ENCODE measurements at regions not wholly inside any gene's neighbourhood (a gene's known extent, or its start where the extent isn't known, plus 50 kb on each side); places are given as distances from the start of the nearest gene placed in this dataset.

- no peak for DNase-seq (ENCODE audit: low spot score)
These were observed 1120.5 kb downstream of the BRD1 start for GRCh38 chr22:48706934-48707762.

- no peak for DNase-seq (ENCODE audit: low spot score)
These were observed 1121.6 kb downstream of the BRD1 start for GRCh38 chr22:48705917-48706605.

DNA sequence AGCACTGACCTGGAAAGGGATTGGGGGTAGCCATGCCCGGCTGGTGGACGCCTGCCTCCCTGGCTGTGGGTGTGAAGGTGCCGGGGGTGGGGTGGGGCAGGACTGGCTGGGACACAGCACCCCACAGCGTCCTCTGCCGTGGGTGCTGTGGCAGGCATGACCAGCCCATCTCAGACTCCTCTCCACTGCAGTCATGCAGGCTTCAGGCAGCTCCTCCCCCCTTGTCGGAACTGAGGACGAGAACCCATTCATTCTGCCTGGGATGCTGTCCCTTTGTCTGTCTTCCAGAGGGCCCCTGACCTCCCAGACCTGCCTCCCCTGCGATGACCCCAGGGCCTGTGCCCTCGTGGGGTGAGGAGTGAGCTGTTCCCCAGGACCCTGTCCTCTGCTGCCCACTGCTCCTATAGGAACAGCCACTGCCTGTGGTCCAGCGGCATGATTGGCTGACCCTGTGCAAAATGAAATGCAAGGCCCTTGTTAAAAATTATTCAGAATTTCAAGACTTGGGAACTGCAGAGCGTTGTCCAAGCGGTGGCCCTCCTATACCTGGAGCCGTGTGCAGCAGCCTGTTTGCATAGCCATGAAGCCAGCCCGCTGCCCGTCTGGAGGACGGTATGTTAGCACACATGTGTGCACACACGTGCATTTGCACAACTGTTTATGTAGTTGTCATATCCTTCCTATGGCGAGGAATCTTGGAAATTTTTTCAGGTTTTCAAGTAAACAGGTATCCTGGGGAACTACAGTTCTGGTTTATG, 1122.3 kb downstream of the BRD1 start:
- no peak for DNase-seq (ENCODE audit: low spot score)

GRCh38 chr22:48704335-48704734, 1123.3 kb downstream of the BRD1 start:
- DNase-seq (ENCODE audit: low spot score), result no peak

DNA sequence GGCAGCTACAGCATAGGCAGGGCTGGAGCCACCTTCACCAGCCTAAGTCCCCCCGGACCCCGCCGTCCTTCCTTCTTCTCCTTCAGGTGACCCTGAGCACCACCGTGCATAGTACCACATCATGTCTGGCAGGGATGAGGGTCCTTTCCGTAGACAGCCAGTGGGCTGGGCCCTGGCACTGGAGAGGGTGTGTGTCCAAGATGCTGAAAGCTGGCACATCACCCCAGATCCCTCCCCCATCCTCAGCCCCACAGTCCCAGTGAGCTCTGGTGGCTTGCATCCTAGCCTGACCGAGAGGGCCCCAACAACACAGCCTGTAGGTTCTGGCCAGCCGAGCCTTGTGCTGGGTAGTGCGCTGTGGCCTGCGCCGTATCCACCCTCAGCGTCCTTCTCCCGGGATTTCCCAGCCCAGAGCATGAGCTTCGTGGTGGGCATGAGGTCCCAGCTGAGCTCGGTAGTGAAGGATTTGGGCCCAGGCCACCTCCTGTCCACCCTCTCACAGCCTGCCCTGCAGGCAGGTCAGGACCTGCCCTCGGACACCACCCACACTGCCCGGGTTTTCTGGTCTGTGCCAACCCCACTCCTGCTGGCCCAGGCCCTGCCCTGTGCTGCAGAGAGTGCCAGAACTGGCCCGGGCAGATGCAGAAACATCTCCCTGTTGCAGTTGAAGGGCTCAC, 1124.3 kb downstream of the BRD1 start:
- no peak for DNase-seq (ENCODE audit: low spot score)

DNA sequence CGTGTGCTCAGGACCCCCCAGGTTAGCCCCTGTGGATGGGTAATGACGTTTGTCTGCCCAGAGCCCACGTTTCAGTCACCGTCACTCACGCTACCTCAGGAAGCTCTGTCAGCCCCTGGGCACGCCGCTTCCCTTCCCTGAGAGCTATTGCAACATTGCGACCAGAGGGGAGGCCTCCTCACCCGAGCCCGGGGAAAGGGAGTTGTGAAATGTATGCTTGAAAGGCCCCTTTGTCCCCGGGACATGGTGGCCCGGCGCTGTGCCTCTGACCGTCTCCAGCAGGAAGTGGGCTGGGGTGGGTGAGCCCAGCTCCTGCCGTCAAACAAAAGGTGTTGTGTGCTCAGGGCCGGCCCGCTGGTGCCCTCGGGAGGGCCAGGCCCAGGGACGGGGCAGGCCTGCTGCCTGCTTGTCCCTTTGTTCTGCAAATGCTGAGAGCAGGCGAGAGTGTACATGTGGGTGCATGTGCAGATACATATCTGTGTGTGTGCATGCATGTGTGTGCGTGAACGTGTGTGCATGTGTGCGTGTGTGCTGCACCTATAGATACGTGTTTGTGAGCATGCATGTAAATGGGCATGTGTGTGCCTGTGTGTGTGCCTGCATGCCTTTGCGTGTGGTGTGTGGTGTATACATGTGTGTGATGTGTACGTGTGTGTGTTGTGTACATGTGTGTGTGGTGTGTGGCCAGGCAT, 1125.0 kb downstream of the BRD1 start:
- DNase-seq (ENCODE audit: low spot score), result no peak

DNA sequence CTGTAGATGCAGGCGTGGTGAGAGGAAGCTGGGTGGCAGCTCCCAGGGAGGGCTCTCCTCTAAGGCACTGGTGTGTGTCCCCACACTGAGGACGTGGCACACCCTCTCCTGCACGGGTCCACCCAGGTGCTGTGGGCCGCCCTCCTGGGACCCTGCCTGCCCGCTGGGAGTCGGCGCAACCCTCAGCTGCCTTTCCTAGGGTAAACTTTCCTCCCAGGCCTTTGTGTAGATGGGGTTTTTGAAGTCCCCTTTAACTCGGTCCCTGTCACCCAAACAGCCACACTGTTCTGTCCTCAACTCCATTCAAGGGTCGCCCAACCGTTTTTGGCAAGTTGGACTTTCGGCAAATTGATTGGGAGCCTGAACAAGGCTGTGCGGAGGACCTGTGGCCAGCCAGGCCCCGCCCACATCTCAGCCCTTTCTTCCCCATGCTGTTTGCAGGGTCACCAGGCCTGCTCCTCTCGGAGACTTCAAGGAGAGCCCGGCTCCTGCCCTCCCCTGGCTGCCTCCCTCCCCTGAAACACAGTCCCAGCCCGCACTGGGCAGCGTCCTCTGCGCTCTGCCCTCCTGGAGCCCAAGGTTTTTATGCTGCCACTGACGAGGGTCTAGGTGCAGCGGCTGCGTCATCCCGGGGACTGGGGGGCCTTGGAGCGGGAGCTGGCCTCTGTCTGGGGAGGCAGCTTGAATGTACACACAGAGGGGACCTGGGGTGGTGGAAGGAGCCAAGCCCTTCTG, 1126.2 kb downstream of the BRD1 start:
- DNase-seq (ENCODE audit: low spot score), result no peak

DNA sequence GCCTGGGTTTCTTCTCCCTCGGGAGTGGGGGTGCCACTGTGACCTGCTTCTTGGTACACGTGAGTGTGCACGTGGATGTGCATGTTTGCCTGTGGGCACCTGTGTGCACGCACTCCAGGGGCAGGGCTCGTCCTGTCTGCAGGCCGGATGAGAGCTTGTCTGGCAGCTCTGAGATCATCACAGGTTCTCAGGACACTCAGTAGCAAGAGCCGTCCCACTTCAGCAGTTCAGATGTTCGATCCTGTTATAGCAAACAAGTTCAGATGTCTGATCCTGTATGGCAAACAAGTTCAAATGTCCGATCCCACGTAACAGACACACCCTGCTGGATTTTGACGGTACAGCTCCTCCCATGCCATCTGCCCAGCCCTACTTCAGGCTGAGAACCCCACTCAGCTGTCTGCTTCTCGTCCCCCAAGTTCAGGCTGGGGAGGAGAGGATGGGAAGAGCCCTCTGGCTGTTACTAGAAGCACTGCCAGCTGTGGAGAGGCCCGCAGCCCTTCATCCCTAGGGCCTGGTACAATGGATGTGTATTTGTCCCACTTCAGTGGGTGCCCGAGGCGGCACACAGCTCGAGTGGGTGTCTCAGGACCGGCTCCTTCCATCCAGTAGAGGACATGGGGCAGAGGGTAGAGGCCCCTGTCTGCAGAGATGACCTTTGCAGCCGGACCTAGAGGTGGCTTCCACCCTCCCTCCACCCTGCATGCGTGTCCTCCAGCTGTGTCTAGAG, 1126.9 kb downstream of the BRD1 start:
- DNase-seq (ENCODE audit: low spot score), result no peak

DNA sequence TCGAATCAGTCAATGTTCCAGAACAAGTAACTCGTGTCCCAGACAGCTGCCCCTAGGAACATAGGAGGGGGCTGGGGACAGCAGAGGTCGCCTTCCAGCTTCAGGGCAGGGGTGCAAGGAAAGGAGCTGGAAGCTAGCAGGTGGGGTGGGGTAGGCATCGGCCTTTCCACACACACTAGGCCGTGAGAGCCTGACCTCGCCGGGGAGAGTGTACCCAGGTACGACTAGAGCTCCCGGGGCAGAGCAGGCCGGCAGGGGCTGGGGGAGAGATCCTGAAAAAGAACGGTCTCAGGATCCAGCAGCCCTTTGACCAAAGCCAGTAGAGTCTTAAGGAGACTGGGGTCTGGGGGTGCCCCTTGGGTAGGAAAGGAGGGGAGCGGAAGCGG, 1127.5 kb downstream of the BRD1 start:
- DNase-seq (ENCODE audit: low spot score), result no peak

GRCh38 chr22:48699511-48699910, 1128.2 kb downstream of the BRD1 start:
- DNase-seq (ENCODE audit: low spot score), result no peak

DNA sequence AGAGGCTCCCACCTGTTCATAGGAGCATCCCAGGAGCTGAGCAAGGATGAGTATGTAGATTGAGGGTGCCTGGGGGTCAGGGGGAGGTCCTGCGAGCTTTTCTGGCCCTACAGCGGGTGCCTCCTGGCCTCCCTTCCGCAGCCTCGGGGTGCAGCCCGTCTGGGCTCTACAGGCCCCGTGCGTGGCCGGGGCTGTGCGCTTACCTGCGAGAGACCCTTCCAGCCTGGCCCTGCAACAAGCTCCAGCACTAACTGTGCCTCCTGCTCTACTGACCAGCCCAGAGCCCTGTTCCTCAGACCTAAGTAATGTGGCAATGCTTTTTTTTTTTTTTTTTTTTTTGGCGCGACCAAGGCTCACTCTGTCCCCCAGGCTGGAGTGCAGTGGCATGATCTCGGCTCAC, 1129.1 kb downstream of the BRD1 start:
- no peak for DNase-seq (ENCODE audit: low spot score)

DNA sequence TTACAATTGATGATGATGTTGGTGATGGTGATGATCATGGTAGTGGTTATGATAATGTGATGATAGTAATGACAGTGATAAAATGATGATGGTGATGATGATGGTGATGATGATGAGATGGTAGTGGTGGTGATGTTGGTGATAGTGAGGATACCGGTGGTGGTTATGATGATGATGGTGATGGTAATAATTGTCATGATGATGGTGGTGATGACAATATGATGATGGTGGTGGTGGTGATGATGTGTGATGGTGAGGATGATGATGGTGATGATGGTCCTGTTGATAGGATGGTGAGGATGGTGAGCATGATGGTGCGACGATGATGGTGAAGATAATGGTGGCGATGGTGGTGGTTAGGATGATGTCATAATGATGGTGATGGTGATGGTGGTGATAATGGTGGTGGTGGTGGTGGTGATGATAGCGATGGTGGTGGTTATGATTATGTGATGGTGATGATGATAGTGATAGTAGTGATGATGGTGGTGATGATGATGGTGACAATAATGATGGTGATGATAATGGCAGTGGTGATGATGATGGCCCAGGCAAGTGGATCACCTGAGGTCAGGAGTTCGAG, 1129.9 kb downstream of the BRD1 start:
- DNase-seq (ENCODE audit: low spot score), result no peak

DNA sequence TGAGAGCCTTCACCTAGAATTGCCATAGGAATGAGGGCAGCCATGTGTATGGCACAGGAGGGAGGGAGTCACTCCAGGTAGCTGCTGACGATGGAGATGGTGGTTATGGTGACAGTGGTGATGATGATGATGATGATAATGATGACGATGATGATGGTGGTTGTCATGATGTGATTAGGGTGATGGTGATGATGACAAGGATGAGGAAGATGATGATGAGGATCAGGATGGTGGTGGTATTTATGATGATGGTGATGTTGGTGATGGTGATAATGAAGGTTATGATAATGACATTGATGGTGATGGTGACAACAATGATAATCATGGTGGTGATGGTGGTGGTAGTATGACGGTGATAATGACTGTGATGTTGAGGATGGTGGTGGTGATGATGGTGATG, 1130.5 kb downstream of the BRD1 start:
- no peak for DNase-seq (ENCODE audit: low spot score)

DNA sequence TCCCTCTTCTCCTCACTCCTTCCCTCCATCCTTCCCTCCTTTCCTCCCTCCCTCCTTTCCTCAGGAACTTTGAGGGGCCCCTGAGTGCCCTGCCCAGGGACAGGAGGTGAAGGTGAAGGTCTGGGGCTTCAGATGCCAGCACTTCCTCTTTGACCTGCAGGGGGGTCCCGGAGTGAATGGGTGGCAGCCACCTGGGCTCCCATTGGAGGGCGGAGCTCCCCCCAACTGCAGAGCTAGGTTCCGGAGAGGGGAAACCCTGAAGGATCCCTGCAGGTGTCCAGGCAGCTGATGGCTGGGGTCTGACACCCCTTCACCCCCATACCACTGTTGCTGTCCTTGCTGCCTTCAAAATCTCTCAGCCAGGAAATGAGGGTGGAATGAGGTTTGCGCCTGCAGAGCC, 1131.3 kb downstream of the BRD1 start:
- no peak for DNase-seq (ENCODE audit: low spot score)

- no peak for DNase-seq (ENCODE audit: low spot score)
These were observed 1131.9 kb downstream of the BRD1 start for GRCh38 chr22:48695731-48696305.

DNA sequence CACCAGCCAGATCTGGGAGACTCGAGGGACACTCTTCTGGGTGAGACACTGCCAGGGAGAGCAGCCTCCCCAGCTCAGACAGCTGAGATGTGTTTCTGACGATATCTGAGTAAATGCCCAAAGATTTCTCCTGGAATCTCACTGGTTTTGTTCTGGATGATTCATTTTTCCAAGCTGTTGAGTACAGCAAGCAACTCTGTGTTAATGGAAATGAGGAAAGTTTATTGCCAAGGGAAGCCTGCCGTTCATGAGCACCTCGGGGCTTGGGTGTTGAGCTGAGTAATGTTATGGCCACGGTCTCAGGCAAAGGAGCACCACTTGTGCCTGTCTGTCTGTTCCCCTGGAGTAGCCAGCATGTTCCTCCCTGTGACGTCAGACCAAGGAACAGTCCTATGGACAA, 1132.4 kb downstream of the BRD1 start:
- DNase-seq (ENCODE audit: low spot score), result no peak

DNA sequence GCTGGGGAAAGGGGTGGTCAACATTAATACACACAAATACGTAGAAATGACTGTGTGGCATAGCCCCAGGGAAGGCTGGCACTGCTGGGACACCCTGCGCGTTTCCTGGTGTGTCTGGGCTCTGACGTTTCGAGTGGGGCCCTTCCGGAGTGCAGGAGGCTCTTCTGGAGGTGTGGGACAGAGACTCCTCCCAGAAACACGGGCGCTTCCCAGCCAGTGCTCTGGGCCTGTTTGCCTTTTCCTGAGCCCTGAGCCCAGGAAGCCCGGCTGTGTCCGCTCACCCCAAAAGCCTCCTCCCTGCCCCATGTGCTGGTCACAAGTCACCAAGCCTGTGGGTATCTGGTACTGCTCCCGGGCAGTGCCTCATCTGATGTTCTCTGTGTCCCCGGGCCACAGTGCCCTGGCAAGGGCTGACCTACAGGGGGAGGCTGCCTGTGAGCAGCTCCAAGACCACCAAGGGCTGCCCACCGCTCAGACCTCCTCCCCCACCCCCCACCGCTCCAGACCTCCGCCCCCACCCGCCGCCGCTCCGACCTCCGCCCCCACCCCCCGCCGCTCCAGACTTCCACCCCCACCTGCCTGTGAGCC, 1133.3 kb downstream of the BRD1 start:
- no peak for DNase-seq (ENCODE audit: low spot score)

DNA sequence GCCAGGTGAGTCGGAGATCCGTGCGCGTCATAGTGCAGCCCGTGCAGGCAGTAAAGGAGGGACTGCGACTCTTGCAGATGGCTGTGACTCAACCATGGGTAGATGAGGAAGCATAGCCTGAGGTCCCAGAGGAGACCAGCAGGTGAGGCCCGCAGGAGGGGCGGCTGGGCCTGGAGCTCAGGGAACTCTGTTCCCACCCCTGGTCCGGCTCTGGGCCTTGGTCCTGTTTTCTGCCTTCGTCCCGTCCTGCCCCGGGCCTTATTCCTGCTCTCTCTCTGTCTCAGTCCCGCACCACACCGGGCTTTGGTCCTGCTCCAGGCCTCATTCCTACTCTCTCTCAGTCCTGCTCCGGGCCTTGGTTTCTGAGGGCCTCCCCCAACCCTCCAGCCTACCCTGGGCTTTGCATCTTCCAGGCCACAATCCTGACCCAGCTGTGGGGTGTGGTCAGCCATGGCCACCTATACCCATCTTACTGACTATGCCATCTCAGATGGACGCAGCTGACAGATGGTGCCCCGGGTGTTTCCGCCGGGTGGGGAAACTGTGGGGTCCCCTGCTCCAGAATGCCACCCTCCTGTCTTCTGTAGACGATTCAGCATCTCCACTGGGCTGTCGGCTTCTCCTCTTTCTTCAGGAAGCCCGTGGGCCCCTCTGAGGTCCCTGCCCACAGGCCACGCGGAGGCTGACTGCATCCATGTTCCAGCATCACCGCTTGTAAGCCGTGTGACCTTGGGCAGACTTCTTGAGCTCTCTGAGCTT, 1134.1 kb downstream of the BRD1 start:
- no peak for DNase-seq (ENCODE audit: low spot score)

All from CD4-positive, alpha-beta T cell treated with Interleukin-2 at 100 ng/mL for 4 hours (primary cell).